GM23248 (cell line): ENCODE measurements at regions not wholly inside any gene's neighbourhood (a gene's known extent, or its start where the extent isn't known, plus 50 kb on each side); places are given as distances from the start of the nearest gene placed in this dataset.

Source experiments
- EZH2 ChIP-seq: fragments of 200-600 bp; sonication (generic); IDR thresholded peaks from 2 replicates; pipeline ENCODE4 v1.6.1; 2018; ENCODE audit warnings: antibody characterized with exemption, mild to moderate bottlenecking; ENCODE audit not compliant: insufficient read depth, poor library complexity, severe bottlenecking
- EZH2phosphoT487 ChIP-seq: fragments of 200-600 bp; sonication (generic); IDR thresholded peaks from 2 replicates; pipeline ENCODE4 v1.6.1; 2018; ENCODE audit warnings: antibody characterized with exemption, moderate library complexity, mild to moderate bottlenecking, low read depth; ENCODE audit not compliant: insufficient read depth

DNA sequence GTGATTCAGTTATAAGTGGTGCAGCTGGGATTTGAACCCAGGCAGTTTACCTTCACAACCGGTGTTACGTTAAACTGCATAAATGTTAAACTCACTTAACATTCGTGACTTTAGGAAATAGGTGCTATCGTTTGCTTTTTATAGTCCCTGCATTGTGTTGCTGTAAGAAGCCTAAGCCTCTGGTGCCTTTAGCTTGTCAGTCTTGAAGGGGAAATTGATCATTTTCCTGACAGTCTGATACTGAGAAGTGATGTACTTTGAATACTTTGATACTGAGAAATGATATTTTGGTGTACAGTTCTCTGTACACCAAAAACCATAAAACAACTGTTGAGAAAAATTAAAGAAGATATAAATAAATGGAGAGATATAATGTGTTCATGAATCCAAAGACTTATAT, 52.5 kb upstream of the NEDD9 start:
- TF ChIP-seq EZH2 (no peak), EZH2phosphoT487 (no peak)
